SU-DHL-6 (cell line): ENCODE measurements at regions not wholly inside any gene's neighbourhood (a gene's known extent, or its start where the extent isn't known, plus 50 kb on each side); places are given as distances from the start of the nearest gene placed in this dataset.

ENCODE experiments used
- EZH2phosphoT487 ChIP-seq: fragments of 200-600 bp; sonication (generic), shearing (Covaris generic); conservative IDR thresholded peaks from 2 replicates; pipeline ENCODE4 v1.6.1; 2018; ENCODE audit warnings: mild to moderate bottlenecking, antibody characterized with exemption, low read length, moderate library complexity, mixed read lengths
- TF ChIP-seq, protein P1 (sequence below): fragments of 200-600 bp; sonication (generic); IDR thresholded peaks from one replicate; pipeline ENCODE4 v1.5.1; 2017; ENCODE audit warnings: antibody characterized with exemption, mild to moderate bottlenecking, low read length, moderate library complexity; ENCODE audit not compliant: insufficient read depth, poor library complexity, severe bottlenecking

DNA sequence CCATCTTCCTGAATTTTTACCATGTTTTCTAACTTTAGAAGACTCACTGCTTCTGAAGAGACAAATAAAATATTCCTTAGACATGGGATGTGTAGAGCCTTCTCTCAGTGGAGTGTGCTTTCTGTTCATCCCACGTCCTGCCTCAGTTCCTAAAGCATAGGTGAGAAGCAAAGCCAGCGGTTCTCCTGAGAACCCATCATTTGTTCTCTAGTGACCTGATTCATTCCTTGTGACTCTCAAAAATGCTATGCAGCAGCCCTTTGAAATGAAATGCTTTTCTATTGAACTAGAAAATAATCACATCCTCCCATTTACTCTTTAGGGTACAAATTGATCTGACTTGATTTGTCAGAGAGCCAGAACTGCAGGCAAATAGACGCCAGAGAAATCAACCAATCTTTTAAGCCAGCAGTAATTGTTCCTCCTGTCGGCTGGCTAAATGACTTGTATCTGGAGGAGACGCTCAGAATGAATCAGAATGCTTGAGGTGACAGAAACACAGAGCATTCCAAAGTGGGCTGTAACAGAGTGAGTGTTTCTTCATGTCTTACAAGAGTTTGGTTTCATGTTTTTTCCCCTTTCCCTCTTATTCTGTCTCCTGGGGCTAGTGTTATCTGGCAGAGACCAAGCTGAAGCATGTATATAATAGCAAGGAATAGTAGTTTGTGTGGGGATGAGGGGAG is 81.3 kb upstream of the TMEM178A start:
- TF ChIP-seq, protein P1, sequence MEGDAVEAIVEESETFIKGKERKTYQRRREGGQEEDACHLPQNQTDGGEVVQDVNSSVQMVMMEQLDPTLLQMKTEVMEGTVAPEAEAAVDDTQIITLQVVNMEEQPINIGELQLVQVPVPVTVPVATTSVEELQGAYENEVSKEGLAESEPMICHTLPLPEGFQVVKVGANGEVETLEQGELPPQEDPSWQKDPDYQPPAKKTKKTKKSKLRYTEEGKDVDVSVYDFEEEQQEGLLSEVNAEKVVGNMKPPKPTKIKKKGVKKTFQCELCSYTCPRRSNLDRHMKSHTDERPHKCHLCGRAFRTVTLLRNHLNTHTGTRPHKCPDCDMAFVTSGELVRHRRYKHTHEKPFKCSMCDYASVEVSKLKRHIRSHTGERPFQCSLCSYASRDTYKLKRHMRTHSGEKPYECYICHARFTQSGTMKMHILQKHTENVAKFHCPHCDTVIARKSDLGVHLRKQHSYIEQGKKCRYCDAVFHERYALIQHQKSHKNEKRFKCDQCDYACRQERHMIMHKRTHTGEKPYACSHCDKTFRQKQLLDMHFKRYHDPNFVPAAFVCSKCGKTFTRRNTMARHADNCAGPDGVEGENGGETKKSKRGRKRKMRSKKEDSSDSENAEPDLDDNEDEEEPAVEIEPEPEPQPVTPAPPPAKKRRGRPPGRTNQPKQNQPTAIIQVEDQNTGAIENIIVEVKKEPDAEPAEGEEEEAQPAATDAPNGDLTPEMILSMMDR: no peak
- TF ChIP-seq EZH2phosphoT487: no peak
